HG03280 (cell line): ENCODE measurements at regions not wholly inside any gene's neighbourhood (a gene's known extent, or its start where the extent isn't known, plus 50 kb on each side); places are given as distances from the start of the nearest gene placed in this dataset.
A peak's percentile ranks its signal among the peaks of the same experiment; 100 is the strongest.
"Not testable (repeated sequence)": the region's sequence is repeated elsewhere in the genome, so short reads cannot be mapped to it uniquely, and the experiment has no call there.

Experiments used
- ATAC-seq: cut with Tn5 transposase; IDR thresholded peaks from one replicate; pipeline ENCODE4 v1.9.1; 2021; ENCODE audit warnings: mild to moderate bottlenecking, moderate library complexity; ENCODE audit not compliant: unreplicated experiment

- ATAC-seq, result peak; percentile 73
Measured at GRCh38 chr14:43894534-43894933, 612.5 kb downstream of the FSCB start.

GRCh38 chr14:43887523-43887922 lies 619.6 kb downstream of the FSCB start:
- ATAC-seq, result no peak

GRCh38 chr14:43877351-43877960 lies 629.6 kb downstream of the FSCB start:
- no peak for ATAC-seq

- no peak for ATAC-seq
Measured at GRCh38 chr14:43872752-43873655, 634.1 kb downstream of the FSCB start.

- no peak for ATAC-seq
Measured at GRCh38 chr14:43872222-43872621, 634.9 kb downstream of the FSCB start.

GRCh38 chr14:43858981-43859380 lies 648.1 kb downstream of the FSCB start:
- no peak for ATAC-seq

- ATAC-seq, result no peak
Measured at GRCh38 chr14:43855556-43855955, 651.5 kb downstream of the FSCB start.

- ATAC-seq, result no peak
Measured at GRCh38 chr14:43853541-43853940, 653.5 kb downstream of the FSCB start.

GRCh38 chr14:43803076-43803689 lies 703.9 kb downstream of the FSCB start:
- ATAC-seq, result no peak

- no peak for ATAC-seq
Measured at GRCh38 chr14:43795600-43796228, 711.4 kb downstream of the FSCB start.

GRCh38 chr14:43793579-43793978 lies 713.5 kb downstream of the FSCB start:
- no peak for ATAC-seq

GRCh38 chr14:43792980-43793379 lies 714.1 kb downstream of the FSCB start:
- ATAC-seq, result no peak

GRCh38 chr14:43790681-43791080 lies 716.4 kb downstream of the FSCB start:
- no peak for ATAC-seq

- no peak for ATAC-seq
Measured at GRCh38 chr14:43789458-43789857, 717.6 kb downstream of the FSCB start.

GRCh38 chr14:43786066-43786762 lies 720.9 kb downstream of the FSCB start:
- no peak for ATAC-seq

- ATAC-seq, result not testable (repeated sequence)
Measured at GRCh38 chr14:43784432-43784831, 722.7 kb downstream of the FSCB start.

- no peak for ATAC-seq
Measured at GRCh38 chr14:43778937-43779639, 728.0 kb downstream of the FSCB start.

- ATAC-seq, result no peak
Measured at GRCh38 chr14:43778570-43778936, 728.5 kb downstream of the FSCB start.

GRCh38 chr14:43765474-43765873 lies 741.6 kb downstream of the FSCB start:
- no peak for ATAC-seq

GRCh38 chr14:43764433-43764832 lies 742.6 kb downstream of the FSCB start:
- ATAC-seq, result no peak
